Uterus (tissue), 3 donors: ENCODE measurements at regions not wholly inside any gene's neighbourhood (a gene's known extent, or its start where the extent isn't known, plus 50 kb on each side); places are given as distances from the start of the nearest gene placed in this dataset.

Experiments
- DNase-seq, 2 donors: peaks; one replicate each; pipeline ENCODE4 v3.0.0-alpha.2; 2019 to 2020
- H3K27ac ChIP-seq, 2 donors: fragments of 200-600 bp; sonication (generic); 1 replicate in 1 of 2; 2 replicates in 1 of 2; pipeline ENCODE4 v1.5.1; 2016 to 2018
- H3K27me3 ChIP-seq, 2 donors: fragments of 200-600 bp; sonication (generic); one replicate each; pipeline ENCODE4 v1.5.1; 2018 to 2019; ENCODE audit warnings: control low read depth in 1 of 2
- H3K36me3 ChIP-seq, 2 donors: fragments of 200-600 bp; sonication (generic); one replicate each; pipeline ENCODE4 v1.5.1; 2019; ENCODE audit warnings: control low read depth in 1 of 2
- H3K4me1 ChIP-seq, 2 donors: fragments of 200-600 bp; sonication (generic); one replicate each; pipeline ENCODE4 v1.5.1; 2018 to 2019; ENCODE audit warnings: control low read depth in 1 of 2
- H3K4me3 ChIP-seq, 2 donors: fragments of 200-600 bp; sonication (generic); 1 replicate in 1 of 2; 2 replicates in 1 of 2; pipeline ENCODE4 v1.5.1; 2018 to 2019; ENCODE audit warnings: mild to moderate bottlenecking in 1 of 2
- H3K9me3 ChIP-seq, 2 donors: fragments of 200-600 bp; sonication (generic); one replicate each; pipeline ENCODE4 v1.5.1; 2019; ENCODE audit warnings: control low read depth in 1 of 2
- CTCF ChIP-seq, 4 experiments: fragments of 200-600 bp in 2 of 4; fragments of 450-650 bp in 2 of 4; sonication (generic) in 2 of 4; IDR thresholded peaks; one replicate each; pipeline ENCODE4 v1.5.1; 2016 to 2019; ENCODE audit warnings: antibody characterized with exemption in 4 of 4, mild to moderate bottlenecking in 2 of 4, moderate library complexity in 1 of 4
- POLR2A ChIP-seq, 2 donors: fragments of 450-650 bp; IDR thresholded peaks; one replicate each; pipeline ENCODE4 v1.6.1; 2016; ENCODE audit warnings: antibody characterized with exemption in 2 of 2, mild to moderate bottlenecking in 1 of 2, moderate library complexity in 1 of 2
- intact Hi-C: fragments of 100-400 bp; cut with DNase I; formaldehyde crosslinking; loops from one replicate; pipeline ENCODE4 v1.15.1; 2023; ENCODE audit warnings: low total_unique reads
- donor health status: DM: yes; HTN: yes; CAD: no.

- Histone ChIP-seq H3K4me3 (no peak overlapping the region), H3K9me3 (no peaks in the 10 kb centered on the region), H3K27ac (no peak overlapping the region), H3K36me3 (no peaks in the 10 kb centered on the region), H3K4me1 (no peaks in the 10 kb centered on the region), H3K27me3 (no peaks in the 10 kb centered on the region)
- intact Hi-C loops = no loop called here
- TF ChIP-seq POLR2A (IDR thresholded peaks at IDR 0.05) (no peak), CTCF (IDR thresholded peaks at IDR 0.05) (no peak)
- no peak for DNase-seq
Measured at GRCh38 chr12:24688601-24689000, 260.3 kb downstream of the BCAT1 start.

GRCh38 chr12:24681570-24681969, 267.3 kb downstream of the BCAT1 start:
- DNase-seq = no peak
- Histone ChIP-seq H3K27me3 (no peaks in the 10 kb centered on the region), H3K4me1 (no peaks in the 10 kb centered on the region), H3K9me3 (no peaks in the 10 kb centered on the region), H3K27ac (no peak overlapping the region), H3K4me3 (no peak overlapping the region), H3K36me3 (no peaks in the 10 kb centered on the region)
- intact Hi-C loops = no loop called here
- TF ChIP-seq POLR2A (IDR thresholded peaks at IDR 0.05) = no peak
- TF ChIP-seq CTCF (IDR thresholded peaks at IDR 0.05) = no peak

- no peak for TF ChIP-seq CTCF (IDR thresholded peaks at IDR 0.05)
- no peak for TF ChIP-seq POLR2A (IDR thresholded peaks at IDR 0.05)
- no peaks in the 10 kb centered on the region for H3K9me3 ChIP-seq
- no peaks in the 10 kb centered on the region for H3K4me1 ChIP-seq
- no peaks in the 10 kb centered on the region for H3K27me3 ChIP-seq
- H3K27ac ChIP-seq = no peak overlapping the region
- DNase-seq = no peak
- no peaks in the 10 kb centered on the region for H3K36me3 ChIP-seq
- no peak overlapping the region for H3K4me3 ChIP-seq
- intact Hi-C loops = no loop called here
Measured at GRCh38 chr12:24679126-24679525, 269.8 kb downstream of the BCAT1 start.

- Histone ChIP-seq H3K36me3 (no peaks in the 10 kb centered on the region), H3K27ac (no peak overlapping the region), H3K4me3 (no peak overlapping the region), H3K27me3 (no peaks in the 10 kb centered on the region), H3K9me3 (no peaks in the 10 kb centered on the region), H3K4me1 (no peaks in the 10 kb centered on the region)
- DNase-seq = no peak
- no peak for TF ChIP-seq CTCF (IDR thresholded peaks at IDR 0.05)
- no peak for TF ChIP-seq POLR2A (IDR thresholded peaks at IDR 0.05)
- intact Hi-C loops = no loop called here
Measured at GRCh38 chr12:24678436-24678835, 270.5 kb downstream of the BCAT1 start.

GRCh38 chr12:24668563-24668962, 280.3 kb downstream of the BCAT1 start:
- Histone ChIP-seq H3K4me1 (no peaks in the 10 kb centered on the region), H3K9me3 (no peaks in the 10 kb centered on the region), H3K27me3 (no peaks in the 10 kb centered on the region), H3K36me3 (no peaks in the 10 kb centered on the region), H3K27ac (no peak overlapping the region), H3K4me3 (no peak overlapping the region)
- no peak for DNase-seq
- intact Hi-C loops = no loop called here
- TF ChIP-seq CTCF (IDR thresholded peaks at IDR 0.05) (no peak), POLR2A (IDR thresholded peaks at IDR 0.05) (no peak)
